Stimulated activated CD8-positive, alpha-beta memory T cell treated with anti-CD3 and anti-CD28 coated beads, Interleukin-15, amount 100 ng/mL, for 4 hours (primary cell): ENCODE measurements at regions not wholly inside any gene's neighbourhood (a gene's known extent, or its start where the extent isn't known, plus 50 kb on each side); places are given as distances from the start of the nearest gene placed in this dataset.

ENCODE experiments used
- DNase-seq, 2 donors: peaks; one replicate each; pipeline ENCODE4 v3.0.0-alpha.2; 2020; ENCODE audit warnings: low read depth in 2 of 2

DNA sequence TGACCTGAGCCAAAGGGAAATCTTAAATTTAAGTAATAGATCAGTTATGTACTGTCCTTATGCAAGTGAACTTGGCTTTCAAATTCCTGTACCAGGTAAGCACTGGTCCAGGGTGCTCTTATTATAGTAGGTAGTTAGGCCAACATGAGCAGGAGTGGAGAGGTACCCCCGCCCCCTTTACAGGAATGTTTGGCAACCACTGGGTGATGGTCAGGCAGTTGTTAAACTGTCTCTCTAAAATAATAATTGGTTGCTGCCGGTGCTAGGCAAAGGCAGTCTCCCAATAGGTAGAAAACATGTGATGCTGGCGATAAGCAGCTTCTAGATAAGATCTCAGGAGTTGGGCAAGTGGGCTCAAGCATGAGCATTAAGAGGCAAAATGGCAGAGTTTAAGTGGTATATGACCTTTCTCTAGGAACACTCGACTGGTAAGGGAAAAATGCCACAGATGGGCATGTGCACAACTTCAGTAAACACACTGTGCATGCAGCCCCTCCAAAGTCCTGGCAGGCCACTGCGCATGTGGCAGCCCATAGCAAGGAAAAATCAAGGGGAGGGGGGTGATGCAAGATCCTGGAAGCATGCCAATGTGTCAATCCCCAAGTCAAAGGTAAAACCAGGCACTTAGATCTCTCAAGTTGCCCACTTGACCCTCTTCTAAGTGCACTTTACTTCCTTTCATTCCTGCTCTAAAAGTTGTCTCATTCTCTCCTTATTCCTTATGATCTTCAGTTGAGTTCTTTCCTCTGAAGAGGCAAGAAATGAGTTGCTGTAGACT lies 1239.7 kb downstream of the C4orf33 start:
- no peak for DNase-seq

DNA sequence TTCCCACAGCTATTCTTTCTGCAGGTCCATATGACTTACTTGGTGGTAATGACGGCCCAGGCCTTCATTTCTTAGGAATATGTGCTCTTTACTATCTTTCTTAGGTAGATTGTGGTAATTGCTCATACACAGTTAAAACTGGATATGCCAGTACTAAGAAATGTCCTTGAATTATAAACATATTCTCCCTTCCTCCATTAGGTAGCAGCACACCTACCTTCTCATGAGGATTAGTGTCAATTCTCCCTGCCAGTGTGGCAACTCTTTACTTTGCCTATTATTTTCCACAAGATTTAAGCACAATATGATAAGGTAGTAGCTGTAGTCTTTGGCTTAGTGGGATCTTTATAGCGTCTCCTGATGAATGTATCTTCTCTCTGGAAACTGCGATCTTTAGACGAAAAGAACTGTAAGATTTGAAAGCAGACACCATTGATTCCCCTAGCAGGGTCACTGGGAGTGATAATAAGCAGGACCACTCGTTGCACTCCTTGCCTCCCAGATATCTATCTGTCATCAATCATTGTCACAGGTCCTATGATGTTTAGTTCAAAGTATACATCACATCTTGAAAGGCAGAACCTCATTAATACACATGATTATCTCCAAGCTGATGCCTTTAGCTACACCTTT lies 1240.7 kb downstream of the C4orf33 start:
- DNase-seq: no peak

DNA sequence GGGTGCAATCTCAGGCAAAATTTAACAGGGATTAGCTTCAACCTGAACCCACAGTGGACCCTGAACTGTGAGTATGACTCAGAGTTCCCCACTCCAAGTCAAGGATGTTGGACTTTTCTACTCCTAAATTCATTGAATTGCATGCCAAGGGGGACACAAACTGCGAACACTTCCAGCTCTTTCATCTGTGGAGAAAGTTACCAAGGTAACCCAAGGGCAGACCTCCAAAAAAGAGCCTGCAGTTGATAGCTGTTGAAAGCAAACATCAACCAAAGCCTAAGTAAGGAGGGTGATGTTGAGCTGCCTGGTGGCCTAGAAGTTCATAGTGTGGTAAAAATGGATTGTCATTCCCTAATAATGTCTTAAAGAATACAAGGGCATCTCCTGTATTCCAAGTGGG lies 1242.9 kb downstream of the C4orf33 start:
- DNase-seq: no peak

DNA sequence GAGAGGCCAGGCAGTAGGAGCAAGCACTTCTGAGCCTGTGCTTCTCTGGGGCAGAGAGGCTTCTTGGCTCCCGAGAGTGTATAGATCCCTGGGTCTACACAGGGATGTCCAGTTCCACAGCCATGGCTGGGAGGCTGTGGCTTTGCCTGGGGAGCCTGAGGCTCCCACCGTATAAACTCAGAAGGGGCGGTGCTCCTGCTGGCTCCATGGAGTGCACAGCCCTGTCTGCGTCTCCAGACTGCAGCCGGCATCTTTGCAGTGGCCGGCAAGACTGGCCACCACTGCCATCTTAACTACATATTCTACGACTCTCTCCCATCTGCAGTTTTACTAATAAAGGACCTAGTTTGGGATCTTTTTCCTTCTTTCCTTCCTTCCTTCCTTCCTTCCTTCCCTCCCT lies 1253.8 kb downstream of the C4orf33 start:
- no peak for DNase-seq

DNA sequence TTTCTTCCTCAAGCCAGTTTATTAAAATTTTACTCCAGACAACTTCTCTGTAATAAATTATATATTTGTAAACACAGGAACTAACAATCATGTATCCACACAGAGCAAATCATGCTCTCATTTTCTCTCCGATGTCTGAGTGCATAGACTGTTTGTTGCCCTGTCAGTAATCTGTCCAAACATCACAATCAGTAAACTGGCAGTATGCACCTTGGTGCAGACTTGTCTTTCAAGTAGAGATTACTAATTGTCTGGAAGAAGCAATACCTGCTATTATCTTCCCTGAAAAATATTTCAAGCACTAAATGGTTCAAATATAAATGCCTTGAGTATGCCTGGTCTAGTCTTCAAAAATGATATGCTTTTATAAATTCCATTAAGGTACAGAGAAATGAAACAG lies 1260.9 kb downstream of the C4orf33 start:
- no peak for DNase-seq

DNA sequence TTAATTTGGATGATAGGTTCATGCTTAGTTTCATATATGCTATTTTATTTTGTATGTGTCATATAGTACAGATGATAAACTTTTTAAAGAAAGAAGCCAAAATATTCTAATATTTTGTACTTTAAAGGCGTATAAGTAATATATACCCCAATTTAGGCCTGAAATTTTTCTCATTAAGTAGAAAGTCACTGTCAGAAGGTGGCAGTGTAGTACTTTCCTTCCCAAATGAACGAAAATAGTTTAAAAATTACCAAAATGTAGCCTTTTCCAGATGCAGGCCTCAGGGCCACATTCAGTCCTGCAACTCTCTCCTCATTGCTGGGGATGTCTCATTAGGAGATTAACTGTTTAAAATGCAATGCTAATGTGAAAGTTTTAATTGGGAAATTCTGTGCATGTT lies 1263.6 kb downstream of the C4orf33 start:
- no peak for DNase-seq

DNA sequence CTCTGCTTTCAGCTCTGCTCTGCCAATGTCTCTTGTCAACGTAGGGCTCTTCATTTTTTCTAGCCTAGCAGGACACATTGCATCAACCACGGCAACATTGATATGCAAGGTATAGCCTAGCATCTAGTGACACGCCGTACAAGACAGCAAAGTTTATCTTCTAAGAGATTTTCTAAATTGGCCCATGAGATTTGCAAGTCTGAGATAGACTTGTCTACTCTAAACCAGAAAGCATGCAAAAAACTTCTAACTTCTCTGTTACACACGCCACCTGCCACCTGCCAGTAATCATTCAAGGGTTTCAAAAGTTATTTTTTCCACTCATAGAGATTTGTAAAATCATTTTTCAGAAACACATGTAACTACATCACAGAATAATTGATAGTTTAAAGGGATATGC lies 1265.7 kb downstream of the C4orf33 start:
- DNase-seq: no peak

DNA sequence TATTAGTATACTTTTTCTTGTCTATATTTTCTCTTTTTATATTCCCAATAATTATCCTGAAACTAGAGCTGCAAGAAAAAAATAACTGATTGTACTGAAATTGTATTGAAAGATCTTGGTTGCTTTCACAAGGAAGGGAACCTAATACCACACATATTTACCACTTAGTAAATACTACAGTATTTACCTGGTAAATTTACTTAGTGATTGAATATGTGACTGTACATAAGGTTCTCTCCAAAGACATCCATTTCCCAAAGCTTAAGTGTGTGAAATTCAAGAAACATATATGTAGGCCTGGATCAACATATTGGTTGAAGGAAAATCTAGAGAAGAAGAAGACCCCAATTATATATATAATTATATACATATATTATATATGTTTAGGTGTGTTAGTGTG lies 1272.7 kb downstream of the C4orf33 start:
- no peak for DNase-seq

DNA sequence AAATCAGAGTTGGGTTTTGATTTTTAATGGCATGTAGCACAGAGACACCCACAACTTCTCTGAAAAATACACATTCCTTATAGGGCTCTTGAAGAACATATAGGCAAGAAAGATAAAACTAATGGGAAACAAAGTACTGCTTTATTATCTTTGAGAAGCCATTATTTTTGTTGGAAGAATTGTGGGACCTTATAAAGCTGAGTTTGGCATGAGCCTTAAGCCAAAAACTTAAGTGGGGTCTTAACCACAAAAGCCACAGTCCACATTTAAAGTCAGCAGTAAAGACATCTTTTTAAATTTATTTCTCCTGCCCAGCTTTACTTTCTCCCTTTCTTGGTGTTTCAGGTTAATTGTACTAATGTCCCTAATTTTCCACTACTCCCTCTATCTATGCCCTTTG lies 1297.3 kb downstream of the C4orf33 start:
- DNase-seq: no peak

DNA sequence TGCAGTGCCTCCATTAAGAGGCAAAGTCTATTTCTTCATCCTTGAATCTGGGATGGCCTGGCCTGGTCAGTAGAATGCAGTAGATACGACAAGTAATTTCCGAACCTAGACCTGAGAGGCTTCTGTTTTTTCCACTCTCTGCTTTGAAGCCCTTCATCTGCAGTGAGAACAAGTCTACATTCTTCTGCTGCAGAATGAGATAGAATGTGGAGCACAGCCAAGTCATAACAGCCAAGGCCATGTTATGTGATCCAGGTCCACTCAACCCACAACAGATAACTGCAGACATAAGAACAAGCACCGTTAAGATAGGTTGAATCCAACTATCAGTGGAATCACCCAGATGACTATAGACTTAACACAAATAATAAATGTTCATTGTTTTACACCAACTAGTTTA lies 1297.7 kb downstream of the C4orf33 start:
- DNase-seq: no peak

DNA sequence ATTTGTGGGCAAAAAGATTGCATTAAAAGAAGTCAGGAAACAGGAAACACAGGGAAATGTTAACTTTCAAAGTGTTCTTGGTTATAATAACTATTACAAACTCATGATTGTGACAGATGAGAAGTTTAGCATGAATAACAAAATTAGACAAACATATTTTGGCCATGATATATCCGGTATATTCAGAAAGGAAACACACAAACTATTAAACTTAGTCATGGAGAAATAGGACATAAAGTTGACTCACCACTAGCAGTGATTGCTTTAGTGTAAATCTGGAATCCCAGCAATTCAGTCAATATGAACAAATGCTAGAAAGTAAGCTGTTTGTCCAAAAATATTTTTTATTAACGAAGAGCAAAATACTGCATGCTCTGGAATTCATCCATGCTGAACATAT lies 1299.9 kb downstream of the C4orf33 start:
- DNase-seq: no peak

DNA sequence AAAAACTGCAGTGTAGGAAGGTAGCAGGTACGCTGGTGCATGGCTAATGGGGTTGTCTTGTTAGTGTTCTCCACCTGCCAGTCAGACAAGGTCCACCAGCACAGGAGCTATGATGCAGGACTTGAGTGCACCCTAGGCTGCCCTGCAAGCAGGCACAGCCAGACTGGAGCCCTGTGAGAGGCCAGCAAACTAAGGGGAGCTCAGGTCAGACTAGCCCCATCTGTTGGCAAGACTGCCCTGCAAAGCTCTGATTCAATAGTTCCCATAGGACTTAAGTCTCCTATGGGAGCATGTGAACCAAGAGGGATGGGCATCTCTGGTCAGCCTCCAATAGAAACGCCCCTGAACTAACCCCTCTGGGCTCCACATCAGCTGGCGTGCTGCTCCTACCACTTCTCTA lies 1307.3 kb downstream of the C4orf33 start:
- DNase-seq: no peak

DNA sequence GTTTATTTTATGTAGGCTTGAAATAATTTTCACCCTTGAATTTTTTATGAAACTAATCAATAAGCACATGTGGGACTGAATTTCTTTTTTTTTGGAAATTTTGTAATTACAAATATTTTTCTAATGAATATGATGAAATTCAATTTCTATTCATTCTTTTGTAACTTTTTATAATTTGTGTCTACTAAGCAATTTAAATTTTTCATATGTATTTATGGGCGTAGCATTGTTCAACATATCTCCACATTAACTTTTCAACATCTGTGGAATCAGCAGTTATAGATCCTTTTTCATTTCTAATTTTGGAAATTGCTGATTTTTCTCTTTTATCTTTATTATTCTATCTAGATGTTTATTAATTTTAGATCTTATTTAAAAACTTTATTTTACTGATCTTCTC lies 1320.3 kb downstream of the C4orf33 start:
- DNase-seq: no peak

DNA sequence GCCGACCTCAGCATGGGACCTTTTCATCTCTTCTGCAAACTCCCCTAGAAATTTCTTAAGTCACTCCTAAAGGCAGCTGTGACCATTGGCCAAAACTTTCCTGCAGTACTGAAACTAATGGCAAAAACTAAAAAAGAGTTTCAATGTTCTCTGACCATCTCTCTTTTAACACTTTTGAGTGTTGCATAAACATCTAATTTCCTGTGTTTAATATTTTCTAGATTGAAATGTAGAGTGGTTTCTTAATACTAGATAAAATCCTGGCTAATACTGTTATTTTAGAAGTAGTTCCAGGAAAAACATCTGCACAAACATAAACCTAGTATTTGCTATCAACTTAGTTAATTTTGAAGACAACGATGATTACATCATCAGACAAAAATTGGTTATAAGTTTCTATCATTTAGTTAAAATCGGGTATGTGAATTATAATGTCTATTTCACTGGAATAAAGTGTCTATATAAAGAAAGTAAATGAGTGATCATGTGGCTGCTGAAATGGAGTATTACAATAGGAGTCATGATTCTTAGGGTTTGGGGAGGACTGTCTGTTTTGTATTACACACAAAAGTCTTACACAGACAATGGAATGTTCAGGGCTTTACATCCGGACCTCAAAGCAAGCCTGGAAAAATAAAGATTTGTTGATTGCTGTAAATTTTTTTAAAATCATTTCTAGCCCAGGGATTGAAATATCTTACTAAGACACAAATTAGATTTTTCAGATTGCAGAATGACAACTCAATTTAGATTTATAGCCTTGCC lies 1323.4 kb downstream of the C4orf33 start:
- no peak for DNase-seq

DNA sequence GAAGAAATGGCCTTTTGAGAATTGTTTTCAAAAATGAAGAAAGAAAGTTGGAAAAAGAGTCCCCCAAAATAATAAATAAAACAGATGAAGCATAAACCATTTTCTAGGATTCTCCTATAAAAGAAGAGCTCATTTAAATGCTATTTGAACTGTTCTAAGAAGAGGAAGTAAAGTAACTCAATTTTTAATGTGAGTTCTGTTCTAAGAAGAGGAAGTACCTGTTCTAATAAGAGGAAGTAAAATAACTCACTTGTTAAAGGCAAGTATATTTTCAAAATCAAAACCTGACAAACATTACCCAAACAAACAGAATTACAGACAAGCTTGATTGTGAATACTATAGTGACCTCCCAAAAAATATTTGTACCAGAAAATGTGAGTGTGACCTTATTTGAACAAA lies 1326.3 kb downstream of the C4orf33 start:
- DNase-seq: no peak

DNA sequence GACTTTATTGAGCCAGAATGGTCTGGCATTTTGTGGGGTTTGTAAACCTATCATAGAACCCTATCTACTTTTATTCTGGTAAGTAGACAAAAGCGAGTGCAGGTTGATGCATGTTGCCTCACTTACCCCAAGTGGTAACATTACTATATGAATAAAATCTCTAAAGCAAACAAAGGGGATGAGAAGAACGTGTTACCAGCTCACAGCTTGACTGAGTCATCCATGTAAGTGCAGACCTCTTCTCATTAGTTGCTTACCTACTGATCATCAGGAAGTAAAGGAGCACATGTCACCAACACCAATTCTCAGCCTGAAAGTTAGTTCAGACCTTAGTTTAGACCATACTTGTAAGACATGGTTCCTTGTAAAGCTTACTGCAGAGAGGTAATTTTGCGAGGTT lies 1328.3 kb downstream of the C4orf33 start:
- DNase-seq: no peak

DNA sequence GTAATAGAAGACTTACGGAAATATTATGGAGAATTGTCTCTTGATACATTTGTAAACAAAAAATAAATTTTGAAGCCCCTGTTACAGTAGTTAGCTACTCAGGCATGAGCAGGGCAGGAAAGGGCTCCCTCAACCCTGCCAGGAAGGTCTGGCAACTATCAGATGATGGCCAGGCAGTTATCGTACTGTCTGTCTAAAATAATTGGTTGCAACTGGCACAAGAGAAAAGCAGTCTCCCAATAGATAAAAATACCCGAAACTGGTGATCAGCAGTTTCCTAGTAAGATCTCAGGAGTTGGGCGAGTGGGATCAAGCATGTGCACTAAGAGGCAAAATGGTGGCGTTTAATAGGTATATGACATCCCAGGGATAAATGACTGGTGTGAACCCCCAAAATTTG lies 1336.3 kb downstream of the C4orf33 start:
- DNase-seq: no peak

DNA sequence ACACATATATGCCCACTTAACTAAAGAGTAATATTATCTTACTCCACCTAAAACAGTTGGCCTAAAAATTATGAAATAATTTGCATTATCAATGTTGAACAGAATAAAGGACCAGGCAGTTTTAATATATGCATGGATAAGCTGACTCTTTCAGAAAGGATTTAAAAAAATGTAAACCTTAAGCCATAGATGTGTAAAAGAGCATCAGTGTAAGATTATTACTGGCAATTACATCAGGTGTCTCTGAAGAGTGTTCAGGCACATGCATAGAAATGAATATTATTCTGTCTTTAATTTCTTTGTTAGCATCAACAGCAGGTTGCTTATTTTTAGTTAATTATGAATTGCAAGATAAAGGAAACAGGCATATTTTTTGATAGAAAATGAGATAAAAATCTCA lies 1353.8 kb downstream of the C4orf33 start:
- no peak for DNase-seq

DNA sequence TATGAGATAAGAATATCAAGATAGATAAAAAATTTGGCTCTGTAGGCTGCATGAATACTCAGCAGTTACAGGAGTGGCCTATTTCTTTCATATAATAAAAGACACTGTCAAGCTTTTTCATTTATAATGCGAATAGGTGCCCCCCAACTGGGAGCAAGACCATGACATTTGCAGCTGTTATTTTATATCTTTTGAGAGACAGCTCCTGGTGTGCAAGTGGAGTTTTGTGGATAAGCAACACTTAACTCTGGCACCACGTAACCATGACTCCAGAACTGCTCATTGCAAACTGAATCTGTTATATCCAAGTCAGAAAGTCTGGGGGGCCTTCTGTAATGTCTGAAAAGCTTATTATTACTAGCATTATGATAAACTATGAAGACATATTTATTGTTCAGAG lies 1372.4 kb downstream of the C4orf33 start:
- no peak for DNase-seq

DNA sequence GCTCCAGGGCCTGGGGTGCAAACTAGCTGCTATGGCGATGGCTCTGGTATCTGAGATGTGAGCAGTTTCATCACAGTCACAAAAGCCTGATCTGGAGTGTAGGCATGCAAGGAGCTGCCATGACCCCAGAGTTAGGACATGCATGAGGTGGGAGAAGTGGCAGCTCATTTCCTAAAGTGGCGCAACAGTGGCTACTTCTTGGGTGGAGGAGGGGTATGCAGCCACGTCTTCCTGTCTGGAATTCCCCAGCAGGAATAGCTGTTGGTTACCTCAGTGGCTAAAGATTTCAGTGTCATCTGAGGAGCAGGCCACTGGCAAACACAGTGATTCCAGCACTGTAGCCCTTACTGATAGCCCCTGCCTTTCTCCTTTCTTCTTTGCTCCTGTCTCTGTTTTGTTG lies 1382.5 kb downstream of the C4orf33 start:
- DNase-seq: no peak

DNA sequence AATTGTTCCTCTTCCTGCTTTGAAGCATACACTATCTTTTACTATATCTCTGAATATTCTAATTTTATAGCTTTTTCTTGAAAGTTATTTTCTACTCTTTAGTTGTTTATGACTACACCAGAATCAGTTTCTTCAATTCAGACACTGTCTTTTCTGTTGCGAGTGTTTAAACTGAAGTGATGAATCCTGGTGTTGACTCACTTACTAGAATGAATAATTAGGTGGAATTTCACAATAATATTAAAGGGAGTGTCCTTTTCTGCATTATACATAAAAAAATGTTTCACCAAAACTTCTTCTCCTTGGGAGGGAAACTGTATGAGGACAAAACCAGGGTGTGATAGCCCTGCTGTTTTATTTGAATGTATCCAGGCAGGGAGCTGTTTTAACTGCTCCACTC lies 1383.1 kb downstream of the C4orf33 start:
- DNase-seq: no peak

DNA sequence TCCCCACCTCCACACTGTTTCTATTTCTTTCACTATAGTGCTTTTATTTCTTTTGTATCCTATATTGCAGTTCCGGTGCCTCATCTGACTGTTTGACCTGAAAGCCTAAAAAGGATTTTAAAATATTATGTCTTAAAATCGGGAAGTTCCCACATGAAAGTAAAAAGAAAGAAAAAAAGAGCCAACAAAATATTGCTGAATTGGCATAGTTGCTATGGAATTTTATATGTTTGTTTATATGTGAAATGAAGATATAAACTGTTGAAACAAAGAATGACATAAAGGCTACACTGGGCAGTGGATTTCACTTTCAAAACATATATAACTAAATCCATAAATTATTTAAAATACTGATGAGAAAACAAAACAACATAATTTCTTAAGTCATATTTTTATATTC lies 1383.7 kb downstream of the C4orf33 start:
- DNase-seq: no peak

DNA sequence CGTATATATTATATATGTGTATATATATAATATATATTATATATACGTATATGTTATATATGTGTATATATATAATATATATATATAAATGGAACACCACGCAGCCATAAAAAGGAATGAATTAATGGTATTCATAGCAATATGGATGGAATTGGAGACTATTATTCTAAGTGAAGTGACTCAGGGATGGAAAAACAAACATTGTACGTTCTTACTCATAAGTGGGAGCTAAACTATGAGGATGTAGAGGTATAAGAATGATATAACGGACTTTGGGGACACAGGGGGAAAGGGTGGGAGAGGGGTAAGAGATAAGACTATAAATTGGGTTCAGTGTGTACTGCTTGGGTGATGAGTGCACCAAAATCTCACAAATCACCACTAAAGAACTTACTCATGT lies 1388.9 kb downstream of the C4orf33 start:
- DNase-seq: no peak
